OCI-LY7 (cell line): ENCODE measurements at regions not wholly inside any gene's neighbourhood (a gene's known extent, or its start where the extent isn't known, plus 50 kb on each side); places are given as distances from the start of the nearest gene placed in this dataset.
A peak's percentile ranks its signal among the peaks of the same experiment; 100 is the strongest.

Experiments
- BruUV-seq: library from RNA; stranded (reverse); fragments of 400-500 nt; replicated peaks from 2 replicates; lab custom pipeline; 2021; lab: Mats Ljungman, UMichigan
- CTCF ChIA-PET: fragments of 300-600 bp; sonication (Branson Sonifier 250); formaldehyde crosslinking; loops from one replicate; lab custom pipeline; 2022; ENCODE audit warnings: antibody characterized with exemption; ENCODE audit not compliant: unreplicated experiment; lab: Charles Lee
- POLR2A ChIA-PET: fragments of 300-600 bp; sonication (Branson Sonifier 250); formaldehyde crosslinking; loops from one replicate; lab custom pipeline; 2022; ENCODE audit warnings: antibody characterized with exemption; lab: Charles Lee
- DNase-seq: peaks from one replicate; pipeline ENCODE4 v3.0.0-alpha.2; 2015; ENCODE audit warnings: low spot score
- H2AFZ ChIP-seq: fragments of 200-600 bp; sonication (generic), shearing (Covaris generic); 2 replicates; pipeline ENCODE4 v1.6.1; 2014; ENCODE audit warnings: mild to moderate bottlenecking, antibody characterized with exemption, low read length, moderate library complexity
- H3K27ac ChIP-seq: fragments of 200-600 bp; sonication (generic); 2 replicates; pipeline ENCODE4 v1.5.1; 2014; ENCODE audit warnings: mixed run types, low read depth, mild to moderate bottlenecking, moderate library complexity, low read length, inconsistent platforms; ENCODE audit not compliant: poor library complexity, severe bottlenecking
- H3K36me3 ChIP-seq: fragments of 200-600 bp; sonication (generic); 2 replicates; pipeline ENCODE4 v1.6.1; 2014; ENCODE audit warnings: mild to moderate bottlenecking, antibody characterized with exemption, low read length, moderate library complexity, mixed read lengths; ENCODE audit not compliant: insufficient read depth
- H3K4me1 ChIP-seq: fragments of 200-600 bp; sonication (generic); 2 replicates; pipeline ENCODE4 v1.5.1; 2014; ENCODE audit warnings: mild to moderate bottlenecking, low read length; ENCODE audit not compliant: insufficient read depth, poor library complexity, severe bottlenecking
- H3K4me2 ChIP-seq: fragments of 200-600 bp; sonication (generic); 2 replicates; pipeline ENCODE4 v1.6.1; 2014; ENCODE audit warnings: mild to moderate bottlenecking, low read length
- H3K4me3 ChIP-seq: fragments of 200-600 bp; sonication (generic); 2 replicates; pipeline ENCODE4 v1.5.1; 2014; ENCODE audit warnings: mild to moderate bottlenecking, low read depth, low read length; ENCODE audit not compliant: poor library complexity, severe bottlenecking
- H3K79me2 ChIP-seq: fragments of 200-600 bp; sonication (generic); 2 replicates; pipeline ENCODE4 v1.6.1; 2016; ENCODE audit warnings: low read depth, mild to moderate bottlenecking, low read length, moderate library complexity, mixed read lengths; ENCODE audit not compliant: insufficient read depth
- H3K9me2 ChIP-seq: fragments of 200-600 bp; sonication (generic); 2 replicates; pipeline ENCODE4 v1.6.1; 2016; ENCODE audit warnings: mild to moderate bottlenecking, low read length, mixed read lengths; ENCODE audit not compliant: insufficient read depth
- H3K9me3 ChIP-seq: fragments of 200-600 bp; sonication (generic); 2 replicates; pipeline ENCODE4 v1.6.1; 2014; ENCODE audit warnings: mild to moderate bottlenecking, mixed run types, low read length, mixed read lengths
- H4K20me1 ChIP-seq: fragments of 200-600 bp; sonication (generic); 2 replicates; pipeline ENCODE4 v1.6.1; 2014; ENCODE audit warnings: mild to moderate bottlenecking, antibody characterized with exemption, low read length, moderate library complexity, mixed read lengths; ENCODE audit not compliant: insufficient read depth
- EZH2phosphoT487 ChIP-seq: fragments of 200-600 bp; sonication (generic); IDR thresholded peaks from 2 replicates; pipeline ENCODE4 v1.6.1; 2018; ENCODE audit warnings: low read depth, borderline replicate concordance, mild to moderate bottlenecking, mixed run types, antibody characterized with exemption, low read length, moderate library complexity, mixed read lengths
- intact Hi-C: fragments of 100-400 bp; cut with micrococcal nuclease; formaldehyde crosslinking; loops from one replicate; pipeline ENCODE4 v1.10.0; 2022; ENCODE audit not compliant: unreplicated experiment
- TF ChIP-seq, protein P1 (sequence below): fragments of 200-600 bp; sonication (generic); conservative IDR thresholded peaks from 2 replicates; pipeline ENCODE4 v1.5.1; 2014; ENCODE audit warnings: mild to moderate bottlenecking, antibody characterized with exemption, low read length, moderate library complexity, mixed read lengths

DNA sequence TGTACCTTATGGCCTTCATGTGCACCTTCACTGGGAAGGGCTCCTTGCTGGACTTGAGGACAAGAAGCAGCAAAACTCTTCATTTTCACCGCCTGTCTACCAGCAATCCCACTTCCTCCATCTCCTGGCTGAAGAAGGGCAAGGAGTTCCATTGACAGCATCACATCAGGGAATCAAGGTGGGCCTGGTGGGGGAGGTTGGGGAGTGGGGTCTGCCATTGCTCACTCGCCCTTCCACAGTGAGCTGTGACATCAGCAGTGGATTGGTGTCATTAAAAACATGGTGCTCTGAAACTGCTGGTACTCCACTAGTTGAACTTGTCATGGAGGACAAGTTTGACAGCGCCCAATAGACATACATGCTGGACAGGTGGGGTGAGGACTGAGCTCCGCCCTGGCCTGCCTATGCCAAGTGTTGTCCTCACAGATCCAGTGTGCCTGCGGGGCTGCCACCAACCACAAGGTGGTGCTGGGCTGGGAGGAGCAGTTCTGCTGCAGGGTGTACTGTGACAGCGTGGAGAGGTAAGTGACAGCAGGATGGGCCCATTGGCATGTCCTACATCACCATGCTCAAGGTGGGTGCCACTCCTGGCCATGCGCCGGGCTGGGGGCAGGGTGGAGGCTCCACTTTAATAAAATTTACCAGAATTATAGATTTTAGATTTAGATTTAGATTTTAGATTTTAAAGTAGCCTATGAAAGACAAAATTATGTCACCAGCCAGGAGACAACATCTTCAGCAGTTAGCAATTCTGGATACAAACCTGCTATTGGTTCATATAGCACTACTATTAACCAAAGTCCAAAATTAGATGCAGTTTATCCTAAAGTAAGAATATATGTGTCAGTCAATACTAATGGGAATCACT is 1729.1 kb downstream of the TP53TG3F start:
- H3K36me3 ChIP-seq = no peaks in the 10 kb centered on the region
- no peak overlapping the region for H3K4me2 ChIP-seq
- H3K4me1 ChIP-seq = no peaks in the 10 kb centered on the region
- no peaks in the 10 kb centered on the region for H3K79me2 ChIP-seq
- ChIA-PET POLR2A (no interaction called here), CTCF (no interaction called here)
- peaks cover 4% of the 10 kb centered on the region; the same call in 1 of the 2 replicates for H3K9me3 ChIP-seq
- no peak overlapping the region for H3K4me3 ChIP-seq
- no peak for TF ChIP-seq EZH2phosphoT487
- TF ChIP-seq, protein P1, sequence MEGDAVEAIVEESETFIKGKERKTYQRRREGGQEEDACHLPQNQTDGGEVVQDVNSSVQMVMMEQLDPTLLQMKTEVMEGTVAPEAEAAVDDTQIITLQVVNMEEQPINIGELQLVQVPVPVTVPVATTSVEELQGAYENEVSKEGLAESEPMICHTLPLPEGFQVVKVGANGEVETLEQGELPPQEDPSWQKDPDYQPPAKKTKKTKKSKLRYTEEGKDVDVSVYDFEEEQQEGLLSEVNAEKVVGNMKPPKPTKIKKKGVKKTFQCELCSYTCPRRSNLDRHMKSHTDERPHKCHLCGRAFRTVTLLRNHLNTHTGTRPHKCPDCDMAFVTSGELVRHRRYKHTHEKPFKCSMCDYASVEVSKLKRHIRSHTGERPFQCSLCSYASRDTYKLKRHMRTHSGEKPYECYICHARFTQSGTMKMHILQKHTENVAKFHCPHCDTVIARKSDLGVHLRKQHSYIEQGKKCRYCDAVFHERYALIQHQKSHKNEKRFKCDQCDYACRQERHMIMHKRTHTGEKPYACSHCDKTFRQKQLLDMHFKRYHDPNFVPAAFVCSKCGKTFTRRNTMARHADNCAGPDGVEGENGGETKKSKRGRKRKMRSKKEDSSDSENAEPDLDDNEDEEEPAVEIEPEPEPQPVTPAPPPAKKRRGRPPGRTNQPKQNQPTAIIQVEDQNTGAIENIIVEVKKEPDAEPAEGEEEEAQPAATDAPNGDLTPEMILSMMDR = peak; percentile 43; the same call in 1 of the 2 replicates
- H3K9me2 ChIP-seq = no peaks in the 10 kb centered on the region
- intact Hi-C loops = no loop called here
- no peaks in the 10 kb centered on the region for H4K20me1 ChIP-seq
- no TSS peak for BruUV-seq
- no peak overlapping the region for H2AFZ ChIP-seq
- no peak overlapping the region for H3K27ac ChIP-seq
- DNase-seq = peak; percentile 1

DNA sequence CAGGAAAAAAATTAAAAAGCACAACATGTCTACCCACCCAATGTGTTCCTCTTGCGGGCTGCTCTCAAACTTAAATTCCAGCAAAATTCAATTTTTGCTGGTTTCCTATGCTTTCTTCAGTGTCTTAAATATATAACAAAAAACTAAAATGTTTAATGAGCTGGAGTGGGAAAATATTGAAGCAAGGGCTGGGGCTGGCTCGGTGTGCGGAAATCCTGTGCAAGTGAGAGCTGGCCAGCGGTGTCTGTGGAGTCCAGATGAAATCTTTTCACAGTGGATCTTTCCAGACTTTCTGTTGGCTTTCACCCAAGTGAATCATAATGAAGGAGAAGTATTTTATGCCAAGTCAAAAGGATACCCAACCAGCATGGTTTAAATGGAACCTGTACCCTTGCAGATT is 1733.6 kb downstream of the TP53TG3F start:
- no peaks in the 10 kb centered on the region for H4K20me1 ChIP-seq
- no peak for DNase-seq
- H3K4me1 ChIP-seq = no peaks in the 10 kb centered on the region
- no peak overlapping the region for H3K4me3 ChIP-seq
- no peaks in the 10 kb centered on the region for H3K9me2 ChIP-seq
- no peak overlapping the region for H3K27ac ChIP-seq
- BruUV-seq = no TSS peak
- no peak overlapping the region for H2AFZ ChIP-seq
- ChIA-PET CTCF (no interaction called here), POLR2A (interaction anchor here (1.7 kb wide), 1 partner anchor 16 kb away, joined by 3 read pairs; no protein-coding TSS in a partner anchor)
- no peaks in the 10 kb centered on the region for H3K79me2 ChIP-seq
- H3K9me3 ChIP-seq = 0 out of 2 replicates have a peak, but pooled peaks cover 4% of the 10 kb centered on the region
- intact Hi-C loops = no loop called here
- TF ChIP-seq EZH2phosphoT487 = no peak
- no peak overlapping the region for H3K4me2 ChIP-seq
- no peaks in the 10 kb centered on the region for H3K36me3 ChIP-seq

DNA sequence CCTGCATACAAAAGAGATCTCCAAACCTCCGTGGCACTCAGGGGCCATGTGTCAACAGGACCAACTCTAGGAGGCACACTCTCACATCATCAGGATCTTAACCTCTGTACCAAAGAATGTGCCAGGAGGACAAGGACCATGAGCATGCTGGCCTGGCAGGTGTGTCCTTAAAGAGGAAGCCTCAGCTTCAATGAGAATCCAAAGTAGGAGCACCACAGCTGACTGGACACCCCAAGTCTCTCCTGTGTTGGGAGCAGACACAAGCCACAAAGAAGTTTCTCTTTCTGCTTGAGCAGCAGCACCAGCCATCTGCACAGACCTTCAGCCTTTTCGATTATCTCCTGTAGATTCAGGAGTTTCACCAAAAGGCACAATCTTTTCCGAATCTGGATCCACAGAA is 1734.5 kb downstream of the TP53TG3F start:
- H3K27ac ChIP-seq = no peak overlapping the region
- 0 out of 2 replicates have a peak, but pooled peaks cover 4% of the 10 kb centered on the region for H3K9me3 ChIP-seq
- H3K9me2 ChIP-seq = no peaks in the 10 kb centered on the region
- ChIA-PET POLR2A (no interaction called here), CTCF (no interaction called here)
- DNase-seq = no peak
- no peaks in the 10 kb centered on the region for H4K20me1 ChIP-seq
- H3K4me3 ChIP-seq = no peak overlapping the region
- intact Hi-C loops = no loop called here
- no peaks in the 10 kb centered on the region for H3K4me1 ChIP-seq
- no peaks in the 10 kb centered on the region for H3K36me3 ChIP-seq
- no TSS peak for BruUV-seq
- H2AFZ ChIP-seq = no peak overlapping the region
- H3K4me2 ChIP-seq = no peak overlapping the region
- TF ChIP-seq, protein P1 = no peak
- no peak for TF ChIP-seq EZH2phosphoT487
- H3K79me2 ChIP-seq = no peaks in the 10 kb centered on the region
